HEK293 (cell line): ENCODE measurements at regions not wholly inside any gene's neighbourhood (a gene's known extent, or its start where the extent isn't known, plus 50 kb on each side); places are given as distances from the start of the nearest gene placed in this dataset.

ENCODE experiments used
- GLIS1 ChIP-seq: fragments of 450-650 bp; formaldehyde crosslinking; IDR thresholded peaks from 2 replicates; pipeline ENCODE4 v1.5.1; 2016; ENCODE audit warnings: missing biosample characterization, missing genetic modification characterization
- ZNF76 ChIP-seq: fragments of 450-650 bp; formaldehyde crosslinking; IDR thresholded peaks from 2 replicates; pipeline ENCODE4; 2016; ENCODE audit warnings: low read depth, missing biosample characterization, missing genetic modification characterization, borderline replicate concordance

- TF ChIP-seq GLIS1 (tag by site-specific recombination) (no peak), ZNF76 (tag by site-specific recombination) (peak; percentile 45; the same call in 1 of the 2 replicates)
These were observed 183.0 kb upstream of the ANK3 start for GRCh38 chr10:60572511-60573194.
